Breast epithelium (tissue), 3 donors: ENCODE measurements at regions not wholly inside any gene's neighbourhood (a gene's known extent, or its start where the extent isn't known, plus 50 kb on each side); places are given as distances from the start of the nearest gene placed in this dataset.

ENCODE experiments used
- CTCF ChIP-seq, 3 donors: fragments of 450-650 bp; IDR thresholded peaks; one replicate each; pipeline ENCODE4 v1.5.1; 2016 to 2017; ENCODE audit warnings: antibody characterized with exemption in 3 of 3, mild to moderate bottlenecking in 3 of 3, moderate library complexity in 3 of 3
- POLR2A ChIP-seq: fragments of 450-650 bp; IDR thresholded peaks from one replicate; pipeline ENCODE4 v1.6.1; 2016; ENCODE audit warnings: antibody characterized with exemption, mild to moderate bottlenecking, moderate library complexity
- POLR2AphosphoS5 ChIP-seq, 3 donors: sonication (generic); formaldehyde crosslinking; IDR thresholded peaks; one replicate each; pipeline ENCODE4 v1.6.1; 2017; ENCODE audit warnings: antibody characterized with exemption in 3 of 3

- no peak for TF ChIP-seq CTCF (IDR thresholded peaks at IDR 0.05)
- TF ChIP-seq POLR2A = no peak
- no peak for TF ChIP-seq POLR2AphosphoS5 (IDR thresholded peaks at IDR 0.05)
Measured at GRCh38 chr14:41482861-41483260, 123.8 kb upstream of the LRFN5 start.
